GM10248 (cell line): ENCODE measurements at regions not wholly inside any gene's neighbourhood (a gene's known extent, or its start where the extent isn't known, plus 50 kb on each side); places are given as distances from the start of the nearest gene placed in this dataset.
A peak's percentile ranks its signal among the peaks of the same experiment; 100 is the strongest.

Experiments
- CTCF ChIA-PET: fragments of 300-600 bp; sonication (Branson Sonifier 250); formaldehyde crosslinking; extraction: SDS; loops from one replicate; lab custom pipeline; 2021; ENCODE audit warnings: antibody characterized with exemption; lab: Yijun Ruan, JAX
- POLR2A ChIA-PET: fragments of 350-650 bp; sonication (Branson Sonifier 250); formaldehyde crosslinking; extraction: SDS; loops from one replicate; lab custom pipeline; 2020; ENCODE audit warnings: antibody characterized with exemption; lab: Yijun Ruan, JAX
- DNase-seq: peaks from one replicate; pipeline ENCODE4 v3.0.0; 2012; ENCODE audit errors: extremely low spot score
- CTCF ChIP-seq: IDR thresholded peaks from 2 replicates; pipeline ENCODE4 v1.5.1; 2012; ENCODE audit warnings: mild to moderate bottlenecking, low read depth; ENCODE audit errors: extremely low read depth, missing control alignments, control extremely low read depth

- TF ChIP-seq CTCF, result no peak
- no peak for DNase-seq
- CTCF ChIA-PET, result interaction anchor here (1.2 kb wide), 1 partner anchor 32 kb away, joined by 3 read pairs; no protein-coding TSS in a partner anchor
- POLR2A ChIA-PET, result no interaction called here
Observed at GRCh38 chr6:12480379-12480778, 190.2 kb downstream of the EDN1 start.

DNA sequence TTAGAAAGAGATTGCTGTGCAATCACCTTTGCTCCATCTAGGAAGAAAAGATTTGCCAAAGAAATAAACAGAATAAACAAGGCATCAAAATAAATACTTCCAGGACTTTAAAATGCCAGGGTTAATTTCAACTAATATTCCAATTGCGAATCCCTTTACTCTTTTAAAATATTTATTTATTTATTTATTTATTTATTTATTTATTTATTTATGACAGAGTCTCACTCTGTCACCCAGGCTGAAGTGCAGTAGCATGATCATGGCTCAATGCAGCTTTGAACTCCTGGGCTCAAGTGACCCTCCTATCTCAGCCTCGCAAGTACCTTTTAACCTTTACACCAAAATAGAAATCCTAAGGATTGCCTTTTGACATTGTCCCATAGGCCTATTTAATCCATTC lies 191.1 kb downstream of the EDN1 start:
- TF ChIP-seq CTCF, result no peak
- POLR2A ChIA-PET, result no interaction called here
- CTCF ChIA-PET, result interaction anchor here (0.9 to 4.1 kb wide), 7 partner anchors 16 to 33 kb away, joined by 3 to 23 read pairs (median 9); no protein-coding TSS in a partner anchor
- no peak for DNase-seq

DNA sequence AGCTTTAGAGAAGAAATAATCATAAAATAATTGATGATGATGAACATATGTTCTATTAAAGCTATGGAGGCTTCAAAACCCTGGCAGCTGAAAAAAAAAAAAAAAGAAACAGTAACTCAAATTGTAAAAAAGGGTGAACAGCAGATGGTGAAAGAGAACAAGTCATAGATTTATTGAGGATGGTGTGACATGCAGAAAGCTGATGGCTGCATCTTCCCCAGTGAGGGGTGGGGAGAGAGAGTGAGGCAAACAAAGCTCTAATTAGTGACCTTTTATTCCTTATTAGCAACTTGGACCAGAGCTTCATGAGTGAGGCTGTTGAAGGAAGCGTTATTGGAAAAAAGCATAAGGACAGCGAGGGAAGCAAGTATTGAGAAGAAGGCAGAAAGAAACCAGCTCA lies 191.7 kb downstream of the EDN1 start:
- ChIA-PET CTCF (interaction anchor here (0.9 to 4.1 kb wide), 16 partner anchors 12 to 897 kb away, joined by 3 to 23 read pairs (median 4); partner anchors contain the start of gene EDN1), POLR2A (no interaction called here)
- no peak for DNase-seq
- TF ChIP-seq CTCF, result no peak

- DNase-seq, result no peak
- CTCF ChIA-PET, result interaction anchor here (0.7 to 4.1 kb wide), 21 partner anchors 9 to 941 kb away, joined by 3 to 23 read pairs (median 3); partner anchors contain the start of gene EDN1
- POLR2A ChIA-PET, result no interaction called here
- TF ChIP-seq CTCF, result peak; percentile 18
Observed at GRCh38 chr6:12482386-12483375, 192.5 kb downstream of the EDN1 start.

DNA sequence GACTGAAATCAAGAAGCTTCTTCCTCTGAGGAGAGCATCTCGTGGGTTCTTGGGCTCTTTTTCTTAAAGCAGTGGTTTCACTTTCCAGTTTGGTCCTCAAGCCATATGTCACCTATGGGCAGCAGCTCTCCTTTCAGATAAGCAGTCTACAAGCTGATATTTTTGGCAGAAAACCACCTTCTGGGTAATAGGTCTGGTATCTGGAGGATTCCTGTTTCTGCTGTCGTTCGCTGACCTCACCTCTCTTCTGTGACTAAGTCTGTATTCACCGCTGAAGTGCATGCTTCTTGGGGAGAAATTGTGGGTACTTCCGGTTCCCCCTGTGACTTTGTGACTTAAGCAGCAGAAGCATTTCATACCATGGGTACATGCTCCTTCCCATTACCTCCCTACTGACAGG lies 193.6 kb downstream of the EDN1 start:
- ChIA-PET CTCF (interaction anchor here (1.3 to 4.1 kb wide), 6 partner anchors 8 to 942 kb away, joined by 3 to 23 read pairs (median 10); partner anchors contain the start of gene EDN1), POLR2A (no interaction called here)
- peak; percentile 24 for DNase-seq
- no peak for TF ChIP-seq CTCF

DNA sequence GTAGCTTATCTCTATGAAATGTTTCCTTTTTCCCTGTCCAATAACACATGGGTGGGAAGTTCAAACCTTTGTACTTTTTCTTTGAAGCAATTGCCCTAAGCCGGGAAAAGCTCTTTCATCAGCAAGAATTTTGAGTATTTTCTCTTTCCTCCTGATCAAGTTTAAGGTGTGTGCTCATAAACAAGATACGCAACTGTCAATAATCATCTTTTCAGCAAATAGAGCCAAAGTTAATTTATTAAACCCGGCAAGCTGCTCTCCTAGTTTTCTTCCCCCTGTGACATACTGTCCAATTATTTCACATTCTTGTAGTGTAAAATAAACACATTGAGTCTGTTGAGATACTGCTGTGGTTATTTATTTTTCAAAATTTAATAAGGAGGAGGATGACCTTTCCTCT lies 194.4 kb downstream of the EDN1 start:
- no peak for DNase-seq
- TF ChIP-seq CTCF, result no peak
- ChIA-PET POLR2A (no interaction called here), CTCF (interaction anchor here (1.7 to 4.1 kb wide), 4 partner anchors 8 to 29 kb away, joined by 4 to 23 read pairs (median 12); no protein-coding TSS in a partner anchor)
